ENCODE measurements at regions not wholly inside any gene's neighbourhood (a gene's known extent, or its start where the extent isn't known, plus 50 kb on each side); places are given as distances from the start of the nearest gene placed in this dataset.

GRCh38 chr21:35829067-35829466 is 231.3 kb downstream of the SETD4 start:
- TF ChIP-seq GABPA (IDR thresholded peaks at IDR 0.05; ENCODE audit: low read depth) (no peak), SPI1 (IDR thresholded peaks at IDR 0.05; ENCODE audit: borderline replicate concordance, low read depth) (no peak), POLR2AphosphoS5 (IDR thresholded peaks at IDR 0.05; ENCODE audit: low read depth) (no peak)
- TF ChIP-seq, protein P1, sequence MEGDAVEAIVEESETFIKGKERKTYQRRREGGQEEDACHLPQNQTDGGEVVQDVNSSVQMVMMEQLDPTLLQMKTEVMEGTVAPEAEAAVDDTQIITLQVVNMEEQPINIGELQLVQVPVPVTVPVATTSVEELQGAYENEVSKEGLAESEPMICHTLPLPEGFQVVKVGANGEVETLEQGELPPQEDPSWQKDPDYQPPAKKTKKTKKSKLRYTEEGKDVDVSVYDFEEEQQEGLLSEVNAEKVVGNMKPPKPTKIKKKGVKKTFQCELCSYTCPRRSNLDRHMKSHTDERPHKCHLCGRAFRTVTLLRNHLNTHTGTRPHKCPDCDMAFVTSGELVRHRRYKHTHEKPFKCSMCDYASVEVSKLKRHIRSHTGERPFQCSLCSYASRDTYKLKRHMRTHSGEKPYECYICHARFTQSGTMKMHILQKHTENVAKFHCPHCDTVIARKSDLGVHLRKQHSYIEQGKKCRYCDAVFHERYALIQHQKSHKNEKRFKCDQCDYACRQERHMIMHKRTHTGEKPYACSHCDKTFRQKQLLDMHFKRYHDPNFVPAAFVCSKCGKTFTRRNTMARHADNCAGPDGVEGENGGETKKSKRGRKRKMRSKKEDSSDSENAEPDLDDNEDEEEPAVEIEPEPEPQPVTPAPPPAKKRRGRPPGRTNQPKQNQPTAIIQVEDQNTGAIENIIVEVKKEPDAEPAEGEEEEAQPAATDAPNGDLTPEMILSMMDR (IDR thresholded peaks at IDR 0.05; ENCODE audit: insufficient read depth, low read length), result no peak
- TF ChIP-seq, protein P2, sequence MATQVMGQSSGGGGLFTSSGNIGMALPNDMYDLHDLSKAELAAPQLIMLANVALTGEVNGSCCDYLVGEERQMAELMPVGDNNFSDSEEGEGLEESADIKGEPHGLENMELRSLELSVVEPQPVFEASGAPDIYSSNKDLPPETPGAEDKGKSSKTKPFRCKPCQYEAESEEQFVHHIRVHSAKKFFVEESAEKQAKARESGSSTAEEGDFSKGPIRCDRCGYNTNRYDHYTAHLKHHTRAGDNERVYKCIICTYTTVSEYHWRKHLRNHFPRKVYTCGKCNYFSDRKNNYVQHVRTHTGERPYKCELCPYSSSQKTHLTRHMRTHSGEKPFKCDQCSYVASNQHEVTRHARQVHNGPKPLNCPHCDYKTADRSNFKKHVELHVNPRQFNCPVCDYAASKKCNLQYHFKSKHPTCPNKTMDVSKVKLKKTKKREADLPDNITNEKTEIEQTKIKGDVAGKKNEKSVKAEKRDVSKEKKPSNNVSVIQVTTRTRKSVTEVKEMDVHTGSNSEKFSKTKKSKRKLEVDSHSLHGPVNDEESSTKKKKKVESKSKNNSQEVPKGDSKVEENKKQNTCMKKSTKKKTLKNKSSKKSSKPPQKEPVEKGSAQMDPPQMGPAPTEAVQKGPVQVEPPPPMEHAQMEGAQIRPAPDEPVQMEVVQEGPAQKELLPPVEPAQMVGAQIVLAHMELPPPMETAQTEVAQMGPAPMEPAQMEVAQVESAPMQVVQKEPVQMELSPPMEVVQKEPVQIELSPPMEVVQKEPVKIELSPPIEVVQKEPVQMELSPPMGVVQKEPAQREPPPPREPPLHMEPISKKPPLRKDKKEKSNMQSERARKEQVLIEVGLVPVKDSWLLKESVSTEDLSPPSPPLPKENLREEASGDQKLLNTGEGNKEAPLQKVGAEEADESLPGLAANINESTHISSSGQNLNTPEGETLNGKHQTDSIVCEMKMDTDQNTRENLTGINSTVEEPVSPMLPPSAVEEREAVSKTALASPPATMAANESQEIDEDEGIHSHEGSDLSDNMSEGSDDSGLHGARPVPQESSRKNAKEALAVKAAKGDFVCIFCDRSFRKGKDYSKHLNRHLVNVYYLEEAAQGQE (IDR thresholded peaks at IDR 0.05; ENCODE audit: insufficient replicate concordance, low read depth), result no peak
- Histone ChIP-seq H3K27ac (replicated peaks) (no peak overlapping the region), H3K4me3 (replicated peaks; ENCODE audit: insufficient read depth, low read length) (no peak overlapping the region), H3K27me3 (ENCODE audit: insufficient read depth, poor library complexity, severe bottlenecking) (peaks cover 6% of the 10 kb centered on the region)
- DNase-seq (ENCODE audit: low read depth in 1 of 2, low spot score in 1 of 2), result peak in 1 of 2 experiments; percentile 6

- H3K4me3 ChIP-seq (replicated peaks; ENCODE audit: insufficient read depth, low read length), result no peak overlapping the region
- peaks cover 6% of the 10 kb centered on the region for H3K27me3 ChIP-seq (ENCODE audit: insufficient read depth, poor library complexity, severe bottlenecking)
- TF ChIP-seq SPI1 (IDR thresholded peaks at IDR 0.05; ENCODE audit: borderline replicate concordance, low read depth) (no peak), POLR2AphosphoS5 (IDR thresholded peaks at IDR 0.05; ENCODE audit: low read depth) (no peak), GABPA (IDR thresholded peaks at IDR 0.05; ENCODE audit: low read depth) (no peak)
- TF ChIP-seq, protein P1 (IDR thresholded peaks at IDR 0.05; ENCODE audit: insufficient read depth, low read length), result no peak
- TF ChIP-seq, protein P2 (IDR thresholded peaks at IDR 0.05; ENCODE audit: insufficient replicate concordance, low read depth), result no peak
- no peak for DNase-seq (ENCODE audit: low read depth in 1 of 2, low spot score in 1 of 2)
- no peak overlapping the region for H3K27ac ChIP-seq (replicated peaks)
Measured at GRCh38 chr21:35828161-35828560, 232.2 kb downstream of the SETD4 start.

DNA sequence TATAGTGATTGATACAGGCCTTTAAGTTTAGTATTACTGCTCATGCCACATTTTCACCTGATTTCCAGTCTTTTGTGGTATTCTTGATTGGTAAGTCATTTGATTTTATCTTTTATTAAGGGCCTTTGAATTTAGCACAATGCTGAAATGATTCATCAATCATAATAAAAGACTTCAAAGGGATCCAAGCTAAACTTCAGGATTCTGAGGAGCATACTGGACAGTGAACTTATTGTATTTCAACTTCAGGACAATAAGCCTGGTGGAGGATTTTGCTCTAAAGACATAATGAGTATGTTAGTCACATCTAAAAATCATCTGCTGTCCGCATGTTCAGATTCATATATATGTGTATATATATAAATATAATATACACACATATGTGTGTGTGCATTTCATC is 233.3 kb downstream of the SETD4 start:
- peaks cover 6% of the 10 kb centered on the region for H3K27me3 ChIP-seq (ENCODE audit: insufficient read depth, poor library complexity, severe bottlenecking)
- TF ChIP-seq GABPA (IDR thresholded peaks at IDR 0.05; ENCODE audit: low read depth) (no peak), SPI1 (IDR thresholded peaks at IDR 0.05; ENCODE audit: borderline replicate concordance, low read depth) (no peak), POLR2AphosphoS5 (IDR thresholded peaks at IDR 0.05; ENCODE audit: low read depth) (no peak)
- TF ChIP-seq, protein P1 (IDR thresholded peaks at IDR 0.05; ENCODE audit: insufficient read depth, low read length), result no peak
- TF ChIP-seq, protein P2 (IDR thresholded peaks at IDR 0.05; ENCODE audit: insufficient replicate concordance, low read depth), result no peak
- no peak overlapping the region for H3K4me3 ChIP-seq (replicated peaks; ENCODE audit: insufficient read depth, low read length)
- no peak for DNase-seq (ENCODE audit: low read depth in 1 of 2, low spot score in 1 of 2)
- H3K27ac ChIP-seq (replicated peaks), result no peak overlapping the region

All from HL-60 (cell line).